Ectodermal cell (in vitro differentiated cells): ENCODE measurements at regions not wholly inside any gene's neighbourhood (a gene's known extent, or its start where the extent isn't known, plus 50 kb on each side); places are given as distances from the start of the nearest gene placed in this dataset.

Experiments used
- H3K27ac ChIP-seq: 2 replicates; pipeline ENCODE4 v1.7.0; 2013; ENCODE audit warnings: mild to moderate bottlenecking, low read depth, low read length; ENCODE audit not compliant: insufficient read depth, poor library complexity, severe bottlenecking
- H3K27me3 ChIP-seq: 2 replicates; pipeline ENCODE4 v1.7.0; 2013; ENCODE audit warnings: mild to moderate bottlenecking, low read length; ENCODE audit not compliant: insufficient read depth, control insufficient read depth, poor library complexity, severe bottlenecking
- H3K36me3 ChIP-seq: one replicate; pipeline ENCODE4 v1.7.0; 2013; ENCODE audit warnings: low read length; ENCODE audit not compliant: control insufficient read depth, insufficient read depth
- H3K4me1 ChIP-seq: one replicate; pipeline ENCODE4 v1.7.0; 2013; ENCODE audit warnings: low read length; ENCODE audit not compliant: control insufficient read depth, insufficient read depth
- H3K4me3 ChIP-seq: 2 replicates; pipeline ENCODE4 v1.7.0; 2013; ENCODE audit warnings: low read depth, low read length, control low read depth; ENCODE audit not compliant: insufficient read depth
- H3K9me3 ChIP-seq: 2 replicates; pipeline ENCODE4 v1.7.0; 2013; ENCODE audit warnings: mild to moderate bottlenecking, low read length, moderate library complexity; ENCODE audit not compliant: control insufficient read depth
- WGBS, 2 experiments: methylation state at CpG; one replicate each; pipeline ENCODE4 v1.1.7; 2013; ENCODE audit warnings: missing lambda C conversion rate in 2 of 2; 5-methylcytosine and 5-hydroxymethylcytosine counted together

DNA sequence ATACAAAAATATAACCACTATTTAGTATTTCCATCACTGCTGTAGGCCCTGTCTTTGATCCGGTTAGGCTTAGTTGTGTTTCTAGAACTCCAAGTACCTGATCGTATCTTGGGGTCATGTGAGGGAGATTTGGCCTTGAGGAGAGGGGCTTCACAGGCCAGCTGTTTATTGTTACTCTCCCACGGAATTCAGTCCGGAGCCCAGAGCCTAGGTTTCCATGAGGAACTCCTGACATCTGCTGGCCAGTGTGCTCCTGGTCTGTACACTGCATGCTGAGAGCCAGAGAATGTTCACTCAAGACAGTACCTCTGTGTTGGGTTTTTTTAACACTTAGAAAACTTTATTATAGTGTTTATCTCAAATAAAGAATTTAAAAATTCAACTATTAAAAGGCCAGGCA, 341.0 kb upstream of the TMEM132C start:
- no peaks in the 10 kb centered on the region for H3K9me3 ChIP-seq
- no peaks in the 10 kb centered on the region for H3K4me1 ChIP-seq
- no peaks in the 10 kb centered on the region for H3K27me3 ChIP-seq
- 43 to 46% methylated on average over 4 of the region's 4 CpGs for WGBS, 2 experiments
- no peaks in the 10 kb centered on the region for H3K36me3 ChIP-seq
- no peak overlapping the region for H3K27ac ChIP-seq
- no peak overlapping the region for H3K4me3 ChIP-seq

DNA sequence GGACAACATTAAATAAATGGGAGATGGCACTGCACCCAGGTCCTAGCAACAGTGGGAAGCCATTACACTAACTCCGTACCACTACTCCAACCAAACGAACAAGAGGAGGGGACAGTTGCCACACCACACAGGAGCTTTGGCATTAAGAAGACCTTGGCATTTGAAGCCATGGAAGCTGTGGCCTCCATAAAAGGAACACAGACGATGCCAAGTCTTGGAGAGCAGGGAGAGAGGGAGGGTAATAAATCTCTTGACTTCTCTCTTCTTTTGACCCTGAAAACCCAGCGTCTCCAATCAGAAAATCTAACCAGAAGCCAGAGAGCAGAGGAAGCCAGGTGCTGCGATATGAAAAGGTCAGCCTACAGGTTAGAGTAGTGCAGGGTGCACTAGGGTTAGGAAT, 338.8 kb upstream of the TMEM132C start:
- no peak overlapping the region for H3K4me3 ChIP-seq
- H3K4me1 ChIP-seq = no peaks in the 10 kb centered on the region
- H3K9me3 ChIP-seq = no peaks in the 10 kb centered on the region
- H3K27me3 ChIP-seq = no peaks in the 10 kb centered on the region
- no peaks in the 10 kb centered on the region for H3K36me3 ChIP-seq
- 69 to 75% methylated on average over 5 of the region's 5 CpGs for WGBS, 2 experiments
- no peak overlapping the region for H3K27ac ChIP-seq

DNA sequence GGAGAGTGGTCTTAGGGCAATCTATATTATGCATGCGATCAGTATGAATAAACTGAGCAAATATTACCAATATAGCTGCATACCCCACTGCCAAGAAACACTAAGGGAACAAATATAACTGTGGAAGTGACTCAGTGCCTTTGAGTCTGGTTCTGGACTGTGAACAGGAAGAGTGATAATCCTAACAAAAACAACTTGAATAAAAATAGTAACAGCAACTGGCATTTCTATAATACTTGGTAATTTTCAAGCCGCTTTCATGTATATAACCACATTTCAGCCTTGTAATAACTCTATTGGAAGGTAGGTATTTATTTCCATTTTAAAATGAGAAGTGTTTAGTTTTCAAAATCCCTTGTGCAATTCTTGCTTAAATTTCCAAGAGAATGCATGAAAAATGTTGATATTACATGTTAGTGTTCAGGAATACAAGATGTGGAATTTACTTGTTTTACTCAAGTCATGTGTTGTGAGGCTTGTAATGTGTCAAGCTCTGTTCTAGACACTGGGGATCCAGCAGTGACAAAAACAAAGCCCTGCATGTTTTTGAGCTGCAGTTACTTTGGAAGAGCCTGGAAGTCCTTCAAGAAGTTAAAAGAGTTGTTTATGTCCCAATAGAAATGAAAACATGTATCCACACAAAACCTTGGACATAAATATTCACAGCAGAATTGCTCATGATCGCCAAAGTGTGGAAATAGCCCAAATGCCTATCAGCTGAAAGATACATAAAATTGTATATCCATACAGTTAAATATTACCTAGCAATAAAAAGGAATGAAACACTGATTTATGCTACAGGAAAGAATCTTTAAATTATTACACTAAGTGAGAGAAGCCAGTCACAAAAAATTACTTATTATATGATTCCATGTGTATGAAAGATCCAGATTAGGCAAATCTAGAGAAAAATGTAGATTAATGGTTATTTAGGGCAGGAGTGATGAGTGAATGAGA, 338.1 kb upstream of the TMEM132C start:
- H3K4me1 ChIP-seq = no peaks in the 10 kb centered on the region
- WGBS, 2 experiments = 78 to 100% methylated on average over 1 to 2 of the region's 3 CpGs
- H3K36me3 ChIP-seq = no peaks in the 10 kb centered on the region
- no peak overlapping the region for H3K27ac ChIP-seq
- H3K4me3 ChIP-seq = no peak overlapping the region
- no peaks in the 10 kb centered on the region for H3K27me3 ChIP-seq
- H3K9me3 ChIP-seq = no peaks in the 10 kb centered on the region

DNA sequence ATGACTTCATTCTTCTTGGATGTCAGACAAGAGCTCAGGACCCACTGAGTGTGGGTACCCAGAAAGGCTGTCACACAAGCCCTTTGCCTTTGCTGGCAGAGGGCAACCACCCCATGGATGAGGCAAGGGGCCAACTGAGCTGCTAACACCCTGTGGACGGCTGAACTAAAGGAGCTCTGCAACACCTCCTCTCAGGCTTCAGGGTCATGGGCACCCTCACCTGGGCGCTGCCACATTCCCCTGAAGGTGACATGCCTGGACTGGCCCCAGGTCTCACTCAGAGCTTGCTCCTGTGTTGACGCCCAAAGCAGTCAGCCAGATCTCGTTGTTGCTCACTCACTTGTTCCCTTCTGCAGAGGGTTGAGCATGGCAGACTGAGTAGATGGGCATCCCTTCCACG, 336.8 kb upstream of the TMEM132C start:
- H3K9me3 ChIP-seq = no peaks in the 10 kb centered on the region
- 71 to 74% methylated on average over 5 of the region's 5 CpGs for WGBS, 2 experiments

DNA sequence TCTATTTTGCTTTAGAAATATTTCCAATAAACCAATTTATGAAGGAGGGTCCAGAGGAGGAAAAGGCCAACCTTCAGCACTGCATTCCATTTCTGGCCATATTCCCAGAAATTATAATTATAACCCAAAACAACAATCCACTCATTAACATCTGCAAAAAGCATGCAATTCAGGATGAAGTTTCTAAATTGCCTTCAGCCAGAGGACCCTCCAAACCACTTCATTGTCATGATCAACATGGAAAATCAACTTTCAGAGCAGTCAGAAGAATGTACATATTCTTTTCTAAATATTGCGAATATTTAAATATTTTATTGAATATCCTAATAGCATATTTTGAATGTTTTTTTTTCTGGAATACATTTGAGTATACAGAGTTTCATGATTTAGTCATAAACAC, 332.6 kb upstream of the TMEM132C start:
- no peaks in the 10 kb centered on the region for H3K36me3 ChIP-seq
- WGBS, 2 experiments = no CpG with 5 or more reads among the region's 1 CpG
- H3K4me3 ChIP-seq = no peak overlapping the region
- no peak overlapping the region for H3K27ac ChIP-seq
- H3K27me3 ChIP-seq = no peaks in the 10 kb centered on the region
- H3K9me3 ChIP-seq = no peaks in the 10 kb centered on the region
- no peaks in the 10 kb centered on the region for H3K4me1 ChIP-seq

More for the DNA sequence above, 336.8 kb upstream of the TMEM132C start:
- Histone ChIP-seq H3K4me1 (no peaks in the 10 kb centered on the region), H3K27me3 (no peaks in the 10 kb centered on the region), H3K36me3 (no peaks in the 10 kb centered on the region), H3K27ac (no peak overlapping the region), H3K4me3 (no peak overlapping the region)

DNA sequence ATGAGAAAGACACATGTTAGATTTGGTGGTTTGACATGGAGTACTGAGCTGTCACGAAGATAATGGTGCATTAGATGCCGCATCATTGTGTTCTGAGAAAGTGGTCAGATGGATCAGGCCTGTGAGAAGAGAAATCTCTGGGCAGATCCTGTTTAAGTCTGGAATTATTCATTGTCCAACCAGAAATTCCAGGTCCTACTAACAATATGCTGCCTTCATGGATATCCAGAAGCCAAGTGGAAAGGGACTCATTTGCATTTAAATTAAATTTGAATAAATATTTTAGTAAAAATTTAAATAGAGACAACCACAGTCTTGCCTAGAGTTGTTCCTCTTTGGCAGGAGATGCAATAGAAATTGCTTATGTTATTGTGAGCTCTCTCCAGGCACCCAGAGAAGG, 330.5 kb upstream of the TMEM132C start:
- Histone ChIP-seq H3K9me3 (no peaks in the 10 kb centered on the region), H3K27ac (no peak overlapping the region), H3K36me3 (no peaks in the 10 kb centered on the region), H3K4me3 (no peak overlapping the region), H3K4me1 (no peaks in the 10 kb centered on the region), H3K27me3 (no peaks in the 10 kb centered on the region)
- 92 to 93% methylated on average over 2 of the region's 2 CpGs for WGBS, 2 experiments

DNA sequence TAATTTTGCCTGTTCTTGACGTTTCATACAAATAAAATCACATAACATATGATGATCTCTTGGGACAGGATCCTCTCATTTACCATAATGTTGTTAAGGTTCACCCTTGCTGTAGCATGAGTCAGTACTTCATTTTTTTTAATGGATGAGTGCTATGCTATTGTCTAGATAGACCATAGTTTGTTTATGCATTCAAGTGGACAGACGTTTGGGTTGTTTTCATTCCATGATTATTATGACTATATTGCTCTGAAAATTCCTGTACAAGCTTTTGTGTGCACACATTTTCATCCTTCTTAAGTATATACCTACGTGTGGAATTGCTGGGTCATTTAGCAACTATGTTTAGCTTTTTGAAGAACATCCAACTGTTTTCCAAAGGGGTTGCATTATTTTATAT, 325.6 kb upstream of the TMEM132C start:
- Histone ChIP-seq H3K36me3 (no peaks in the 10 kb centered on the region), H3K4me3 (no peak overlapping the region), H3K4me1 (no peaks in the 10 kb centered on the region), H3K9me3 (no peaks in the 10 kb centered on the region), H3K27ac (no peak overlapping the region), H3K27me3 (no peaks in the 10 kb centered on the region)
- 85 to 92% methylated on average over 3 of the region's 3 CpGs for WGBS, 2 experiments

DNA sequence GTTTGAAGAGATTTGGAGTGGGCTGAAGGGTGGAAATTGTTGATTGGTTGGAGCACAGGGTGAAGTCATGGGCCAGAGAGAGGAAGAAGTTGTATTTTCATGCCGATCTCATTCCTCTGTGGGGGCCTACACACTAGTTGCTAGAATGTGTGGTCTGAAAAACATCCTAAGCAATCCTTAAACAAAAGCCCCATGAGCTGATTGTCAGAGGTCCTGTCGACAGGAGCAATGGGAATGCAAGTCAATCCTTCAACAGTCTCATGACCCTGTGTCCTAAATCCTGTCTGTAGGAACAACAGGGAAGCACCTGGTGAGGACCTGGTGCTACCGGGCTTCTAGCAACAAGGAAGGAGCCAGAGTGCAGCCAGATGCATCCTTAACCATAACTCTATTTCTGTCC, 324.0 kb upstream of the TMEM132C start:
- 85 to 86% methylated on average over 3 of the region's 3 CpGs for WGBS, 2 experiments

DNA sequence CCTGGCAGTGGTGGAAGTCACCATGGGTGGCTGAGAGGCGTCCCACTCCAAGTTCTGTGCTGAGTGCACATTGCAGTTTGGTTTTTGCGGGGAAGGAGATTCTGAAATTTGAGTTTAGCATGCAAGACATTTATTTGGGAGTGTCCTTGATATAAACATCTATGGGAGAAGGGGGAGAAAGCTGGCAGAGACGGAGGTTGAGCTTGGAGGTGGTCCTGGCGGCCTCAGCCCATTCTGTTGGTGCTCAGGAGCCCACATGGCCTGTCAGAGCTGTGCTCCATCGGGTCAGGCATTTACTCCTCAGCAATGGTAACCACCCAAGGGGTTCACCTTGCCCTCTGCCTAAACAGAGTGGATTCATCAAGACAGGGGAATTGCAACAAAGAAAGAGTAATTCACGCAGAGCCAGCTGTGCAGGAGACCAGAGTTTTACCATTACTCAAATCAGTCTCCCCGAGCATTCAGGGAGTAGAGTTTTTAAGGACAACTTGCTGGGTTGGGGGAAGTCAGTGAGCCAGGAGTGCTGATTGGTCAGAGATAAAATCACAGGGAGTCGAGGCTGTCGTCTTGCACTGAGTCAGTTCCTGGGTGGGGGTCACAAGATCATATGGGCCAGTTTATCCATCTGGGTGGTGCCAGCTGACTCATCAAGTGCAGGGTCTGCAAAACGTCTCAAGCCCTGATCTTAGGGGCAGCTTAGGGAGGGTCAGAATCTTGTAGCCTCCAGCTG, 323.3 kb upstream of the TMEM132C start:
- no peak overlapping the region for H3K27ac ChIP-seq
- no peak overlapping the region for H3K4me3 ChIP-seq
- H3K9me3 ChIP-seq = no peaks in the 10 kb centered on the region
- 87 to 90% methylated on average over 9 to 10 of the region's 10 CpGs for WGBS, 2 experiments
- no peaks in the 10 kb centered on the region for H3K36me3 ChIP-seq
- H3K27me3 ChIP-seq = no peaks in the 10 kb centered on the region
- no peaks in the 10 kb centered on the region for H3K4me1 ChIP-seq

More for the DNA sequence above, 324.0 kb upstream of the TMEM132C start:
- Histone ChIP-seq H3K4me1 (no peaks in the 10 kb centered on the region), H3K27ac (no peak overlapping the region), H3K36me3 (no peaks in the 10 kb centered on the region), H3K9me3 (no peaks in the 10 kb centered on the region), H3K27me3 (no peaks in the 10 kb centered on the region), H3K4me3 (no peak overlapping the region)

DNA sequence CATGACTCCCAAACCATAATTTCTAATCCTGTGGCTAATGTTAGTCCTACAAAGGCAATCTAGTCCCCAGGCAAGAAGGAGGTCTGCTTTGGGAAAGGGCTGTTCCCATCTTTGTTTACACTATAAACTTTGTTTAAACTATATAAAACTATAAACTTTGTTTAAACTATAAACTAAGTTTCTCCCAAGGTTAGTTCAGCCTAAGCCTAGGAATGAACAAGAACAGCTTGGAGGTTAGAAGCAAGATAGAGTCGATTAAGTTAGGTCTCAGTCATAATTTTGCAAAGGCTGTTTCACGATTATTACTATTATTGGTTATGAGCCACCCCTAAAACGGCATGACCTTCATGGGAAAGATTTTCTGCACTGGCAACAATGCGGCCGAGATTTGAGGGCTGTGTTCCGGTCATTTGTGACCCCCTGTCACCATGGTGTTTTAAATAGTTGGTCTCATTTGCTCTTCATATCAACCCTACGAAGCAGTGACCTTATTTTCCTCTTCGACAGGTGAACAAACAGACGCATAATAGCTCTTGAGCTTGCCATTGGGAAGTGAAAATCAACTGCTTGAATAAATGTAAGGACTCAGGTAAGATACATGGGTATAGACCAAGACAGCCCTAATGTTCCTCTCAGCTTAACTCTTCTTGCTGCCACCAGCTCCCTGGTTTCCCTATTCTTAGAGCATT, 322.6 kb upstream of the TMEM132C start:
- no peak overlapping the region for H3K4me3 ChIP-seq
- no peaks in the 10 kb centered on the region for H3K27me3 ChIP-seq
- no peak overlapping the region for H3K27ac ChIP-seq
- no peaks in the 10 kb centered on the region for H3K36me3 ChIP-seq
- H3K4me1 ChIP-seq = no peaks in the 10 kb centered on the region
- H3K9me3 ChIP-seq = no peaks in the 10 kb centered on the region
- WGBS, 2 experiments = 96% methylated on average over 9 of the region's 9 CpGs
